ENCODE measurements at regions not wholly inside any gene's neighbourhood (a gene's known extent, or its start where the extent isn't known, plus 50 kb on each side); places are given as distances from the start of the nearest gene placed in this dataset.

DNA sequence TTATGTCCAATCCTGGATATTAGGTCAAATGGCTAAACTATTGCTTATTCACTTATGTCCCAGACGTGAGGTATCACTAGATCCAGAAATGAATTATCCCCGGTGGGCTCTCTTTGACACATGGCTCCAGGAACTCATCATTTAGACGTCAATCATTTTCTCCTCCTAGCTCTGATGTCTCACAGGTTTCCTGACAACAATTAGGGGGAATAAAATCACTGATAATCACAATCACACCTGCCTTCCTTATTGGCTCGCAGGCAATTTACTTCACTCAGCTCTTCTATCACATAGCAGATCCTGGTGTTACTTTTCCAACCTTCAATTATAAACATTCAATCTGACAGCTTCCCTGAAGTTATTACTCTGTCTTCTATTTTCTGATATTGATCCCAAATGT lies 634.0 kb upstream of the TENM4 start:
- no peak overlapping the region for H3K23ac ChIP-seq (ENCODE audit: low read length)
- no peak overlapping the region for H2AFZ ChIP-seq (ENCODE audit: insufficient read depth, low read length, poor library complexity)
- H4K12ac ChIP-seq (ENCODE audit: low read depth, low read length) = no peak overlapping the region
- H4K8ac ChIP-seq (ENCODE audit: low read depth, low read length) = no peak overlapping the region
- H4K91ac ChIP-seq (ENCODE audit: low read depth, low read length) = no peak overlapping the region
- no peak overlapping the region for H3K14ac ChIP-seq (ENCODE audit: low read length)
- H3K27ac ChIP-seq (ENCODE audit: low read depth, low read length) = no peak overlapping the region
- H3K9me3 ChIP-seq (ENCODE audit: insufficient read depth, low read depth, low read length) = no peaks in the 10 kb centered on the region
- no peaks in the 10 kb centered on the region for H3K27me3 ChIP-seq (ENCODE audit: insufficient read depth, low read length)
- H3K18ac ChIP-seq (ENCODE audit: low read length) = no peak overlapping the region
- no peaks in the 10 kb centered on the region for H3K36me3 ChIP-seq (ENCODE audit: control insufficient read depth in 1 of 2, insufficient read depth in 2 of 2, low read length in 2 of 2)
- no peak overlapping the region for H3K9ac ChIP-seq (ENCODE audit: low read length)
- no peak for DNase-seq
- no peaks in the 10 kb centered on the region for H3K79me1 ChIP-seq (ENCODE audit: low read length)
- H2BK120ac ChIP-seq (ENCODE audit: insufficient read depth, low read length, poor library complexity) = no peak overlapping the region
- no peak overlapping the region for H2AK5ac ChIP-seq (ENCODE audit: low read length)
- no peaks in the 10 kb centered on the region for H3K79me2 ChIP-seq (ENCODE audit: control insufficient read depth, insufficient read depth, low read length, poor library complexity)
- H2BK5ac ChIP-seq (ENCODE audit: low read depth, low read length, poor library complexity) = no peak overlapping the region
- H3K4me2 ChIP-seq (ENCODE audit: low read length) = no peak overlapping the region
- no peak overlapping the region for H2BK12ac ChIP-seq (ENCODE audit: low read length)
- H3K4me1 ChIP-seq (ENCODE audit: control insufficient read depth in 1 of 2, insufficient read depth in 2 of 2, low read length in 2 of 2) = no peaks in the 10 kb centered on the region
- H3K4me3 ChIP-seq (ENCODE audit: low read depth, low read length) = no peak overlapping the region
- WGBS (ENCODE audit: extremely low coverage, insufficient coverage, insufficient read length) = no CpG with 5 or more reads among the region's 4 CpGs
- no peak overlapping the region for H3K4ac ChIP-seq (ENCODE audit: low read depth, low read length)

DNA sequence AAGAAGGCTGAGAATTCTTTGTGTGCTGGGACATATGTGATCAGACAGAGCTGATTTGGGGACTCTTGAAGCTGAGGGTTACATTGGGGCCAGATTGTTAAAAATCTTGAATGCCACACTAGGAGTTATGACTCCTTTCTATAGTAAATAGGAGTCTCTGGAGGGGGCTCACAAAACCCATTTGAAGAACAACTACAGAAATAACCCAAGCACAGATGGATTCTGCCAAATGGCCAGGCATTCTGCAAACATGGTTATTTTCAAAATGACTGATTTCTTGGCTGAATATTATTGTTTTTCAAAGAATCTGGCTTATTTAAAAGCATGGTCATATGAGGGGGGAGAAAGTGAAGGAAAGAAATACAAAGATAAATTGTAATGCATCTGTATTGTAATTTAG lies 625.5 kb upstream of the TENM4 start:
- Histone ChIP-seq H3K36me3 (ENCODE audit: control insufficient read depth in 1 of 2, insufficient read depth in 2 of 2, low read length in 2 of 2) (no peaks in the 10 kb centered on the region), H3K27me3 (ENCODE audit: insufficient read depth, low read length) (no peaks in the 10 kb centered on the region), H3K23ac (ENCODE audit: low read length) (no peak overlapping the region), H3K79me2 (ENCODE audit: control insufficient read depth, insufficient read depth, low read length, poor library complexity) (no peaks in the 10 kb centered on the region), H3K9ac (ENCODE audit: low read length) (no peak overlapping the region), H4K8ac (ENCODE audit: low read depth, low read length) (no peak overlapping the region), H3K79me1 (ENCODE audit: low read length) (no peaks in the 10 kb centered on the region), H4K12ac (ENCODE audit: low read depth, low read length) (no peak overlapping the region), H2BK5ac (ENCODE audit: low read depth, low read length, poor library complexity) (no peak overlapping the region), H3K27ac (ENCODE audit: low read depth, low read length) (no peak overlapping the region), H2AK5ac (ENCODE audit: low read length) (no peak overlapping the region), H4K91ac (ENCODE audit: low read depth, low read length) (no peak overlapping the region), H2BK12ac (ENCODE audit: low read length) (no peak overlapping the region), H3K4me1 (ENCODE audit: control insufficient read depth in 1 of 2, insufficient read depth in 2 of 2, low read length in 2 of 2) (no peaks in the 10 kb centered on the region), H3K14ac (ENCODE audit: low read length) (no peak overlapping the region), H2BK120ac (ENCODE audit: insufficient read depth, low read length, poor library complexity) (no peak overlapping the region), H3K9me3 (ENCODE audit: insufficient read depth, low read depth, low read length) (no peaks in the 10 kb centered on the region), H3K4me2 (ENCODE audit: low read length) (no peak overlapping the region), H2AFZ (ENCODE audit: insufficient read depth, low read length, poor library complexity) (no peak overlapping the region), H3K4ac (ENCODE audit: low read depth, low read length) (no peak overlapping the region), H3K18ac (ENCODE audit: low read length) (no peak overlapping the region), H3K4me3 (ENCODE audit: low read depth, low read length) (no peak overlapping the region)
- DNase-seq = no peak

DNA sequence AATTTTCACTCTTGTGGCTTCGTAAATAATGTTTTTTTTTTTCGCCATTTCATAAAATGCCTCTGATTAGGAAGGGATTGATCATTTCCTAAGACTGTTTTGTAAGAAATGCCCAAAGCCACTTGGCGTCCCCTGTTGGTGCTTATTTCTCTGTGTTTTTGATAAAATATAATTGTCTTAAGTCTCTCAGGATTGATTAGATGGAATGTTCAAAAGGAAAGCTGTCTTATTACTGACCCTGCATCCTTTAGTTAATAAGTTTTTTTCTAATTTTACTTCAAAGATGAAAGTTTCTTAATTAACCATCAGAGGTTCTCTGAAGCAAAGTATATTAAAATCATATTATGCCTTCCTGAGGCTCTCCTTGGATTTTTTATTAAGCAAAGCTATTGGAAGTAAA lies 624.3 kb upstream of the TENM4 start:
- Histone ChIP-seq H3K14ac (ENCODE audit: low read length) (no peak overlapping the region), H4K8ac (ENCODE audit: low read depth, low read length) (no peak overlapping the region), H2AK5ac (ENCODE audit: low read length) (no peak overlapping the region), H3K27me3 (ENCODE audit: insufficient read depth, low read length) (no peaks in the 10 kb centered on the region), H3K36me3 (ENCODE audit: control insufficient read depth in 1 of 2, insufficient read depth in 2 of 2, low read length in 2 of 2) (no peaks in the 10 kb centered on the region), H3K23ac (ENCODE audit: low read length) (no peak overlapping the region), H3K4ac (ENCODE audit: low read depth, low read length) (no peak overlapping the region), H4K91ac (ENCODE audit: low read depth, low read length) (no peak overlapping the region), H2BK120ac (ENCODE audit: insufficient read depth, low read length, poor library complexity) (no peak overlapping the region), H3K27ac (ENCODE audit: low read depth, low read length) (no peak overlapping the region), H3K9me3 (ENCODE audit: insufficient read depth, low read depth, low read length) (no peaks in the 10 kb centered on the region), H3K9ac (ENCODE audit: low read length) (no peak overlapping the region), H4K12ac (ENCODE audit: low read depth, low read length) (no peak overlapping the region), H3K4me3 (ENCODE audit: low read depth, low read length) (no peak overlapping the region), H3K4me2 (ENCODE audit: low read length) (no peak overlapping the region), H3K18ac (ENCODE audit: low read length) (no peak overlapping the region), H3K79me1 (ENCODE audit: low read length) (no peaks in the 10 kb centered on the region), H2BK5ac (ENCODE audit: low read depth, low read length, poor library complexity) (no peak overlapping the region), H2BK12ac (ENCODE audit: low read length) (no peak overlapping the region), H3K79me2 (ENCODE audit: control insufficient read depth, insufficient read depth, low read length, poor library complexity) (no peaks in the 10 kb centered on the region), H3K4me1 (ENCODE audit: control insufficient read depth in 1 of 2, insufficient read depth in 2 of 2, low read length in 2 of 2) (no peaks in the 10 kb centered on the region), H2AFZ (ENCODE audit: insufficient read depth, low read length, poor library complexity) (no peak overlapping the region)
- WGBS (ENCODE audit: extremely low coverage, insufficient coverage, insufficient read length) = no CpG with 5 or more reads among the region's 3 CpGs
- DNase-seq = no peak

DNA sequence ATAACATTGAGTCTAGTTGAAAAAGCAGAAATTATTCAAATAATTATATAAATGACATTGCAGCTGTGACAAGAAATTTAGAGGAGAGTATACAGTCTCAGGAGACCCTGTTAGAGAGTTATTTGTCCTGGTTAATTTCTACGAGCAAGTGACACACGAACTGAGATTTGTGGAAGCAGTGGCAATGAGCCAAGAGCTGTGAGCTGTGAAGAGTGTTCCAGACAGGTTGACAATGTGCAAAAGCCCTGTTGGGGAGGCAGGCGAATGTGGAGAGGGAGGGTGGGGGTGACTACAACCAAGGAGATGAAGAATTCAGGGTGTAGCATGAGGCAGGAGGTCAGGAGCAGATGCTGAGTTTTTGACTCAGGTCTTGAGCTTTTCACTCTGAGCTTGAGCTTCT lies 620.2 kb upstream of the TENM4 start:
- Histone ChIP-seq H3K27me3 (ENCODE audit: insufficient read depth, low read length) (no peaks in the 10 kb centered on the region), H3K79me1 (ENCODE audit: low read length) (no peaks in the 10 kb centered on the region), H4K8ac (ENCODE audit: low read depth, low read length) (no peak overlapping the region), H3K9ac (ENCODE audit: low read length) (no peak overlapping the region), H3K4me2 (ENCODE audit: low read length) (no peak overlapping the region), H2AFZ (ENCODE audit: insufficient read depth, low read length, poor library complexity) (no peak overlapping the region), H2BK12ac (ENCODE audit: low read length) (no peak overlapping the region), H3K14ac (ENCODE audit: low read length) (no peak overlapping the region), H3K79me2 (ENCODE audit: control insufficient read depth, insufficient read depth, low read length, poor library complexity) (no peaks in the 10 kb centered on the region), H3K36me3 (ENCODE audit: control insufficient read depth in 1 of 2, insufficient read depth in 2 of 2, low read length in 2 of 2) (no peaks in the 10 kb centered on the region), H4K91ac (ENCODE audit: low read depth, low read length) (no peak overlapping the region), H2BK5ac (ENCODE audit: low read depth, low read length, poor library complexity) (no peak overlapping the region), H3K4ac (ENCODE audit: low read depth, low read length) (no peak overlapping the region), H3K4me1 (ENCODE audit: control insufficient read depth in 1 of 2, insufficient read depth in 2 of 2, low read length in 2 of 2) (no peaks in the 10 kb centered on the region), H3K4me3 (ENCODE audit: low read depth, low read length) (no peak overlapping the region), H4K12ac (ENCODE audit: low read depth, low read length) (no peak overlapping the region), H3K27ac (ENCODE audit: low read depth, low read length) (no peak overlapping the region), H2AK5ac (ENCODE audit: low read length) (no peak overlapping the region), H3K18ac (ENCODE audit: low read length) (no peak overlapping the region), H2BK120ac (ENCODE audit: insufficient read depth, low read length, poor library complexity) (no peak overlapping the region), H3K23ac (ENCODE audit: low read length) (no peak overlapping the region), H3K9me3 (ENCODE audit: insufficient read depth, low read depth, low read length) (no peaks in the 10 kb centered on the region)
- WGBS (ENCODE audit: extremely low coverage, insufficient coverage, insufficient read length) = no CpG with 5 or more reads among the region's 3 CpGs
- DNase-seq = no peak

All from trophoblast cell (in vitro differentiated cells and primary cell).